Activated CD4-positive, alpha-beta memory T cell treated with anti-CD3 and anti-CD28 coated beads for 36 hours (primary cell): ENCODE measurements at regions not wholly inside any gene's neighbourhood (a gene's known extent, or its start where the extent isn't known, plus 50 kb on each side); places are given as distances from the start of the nearest gene placed in this dataset.
"Not testable (repeated sequence)": the region's sequence is repeated elsewhere in the genome, so short reads cannot be mapped to it uniquely, and the experiment has no call there.

Source experiments
- CTCF ChIA-PET: fragments of 350-600 bp; sonication (Branson Sonifier 250); formaldehyde crosslinking; loops from one replicate; lab custom pipeline; 2021; ENCODE audit warnings: antibody characterized with exemption, inconsistent platforms; lab: Charles Lee
- POLR2A ChIA-PET: fragments of 350-600 bp; sonication (Branson Sonifier 250); formaldehyde crosslinking; loops from one replicate; lab custom pipeline; 2021; ENCODE audit warnings: antibody characterized with exemption; lab: Charles Lee
- DNase-seq: peaks from one replicate; pipeline ENCODE4 v3.0.0-alpha.2; 2020
- H3K27ac Mint-ChIP-seq: one replicate; pipeline ENCODE4 v1.8.0; 2021; ENCODE audit warnings: mixed read lengths
- H3K27me3 Mint-ChIP-seq: one replicate; pipeline ENCODE4 v1.8.0; 2021; ENCODE audit warnings: mixed read lengths
- H3K36me3 Mint-ChIP-seq: one replicate; pipeline ENCODE4 v1.8.0; 2021; ENCODE audit warnings: mixed read lengths
- H3K4me1 Mint-ChIP-seq: one replicate; pipeline ENCODE4 v1.8.0; 2021; ENCODE audit warnings: low read depth, mixed read lengths
- H3K4me3 Mint-ChIP-seq: one replicate; pipeline ENCODE4 v1.8.0; 2021; ENCODE audit warnings: mild to moderate bottlenecking, mixed read lengths
- H3K9me3 Mint-ChIP-seq: one replicate; pipeline ENCODE4 v1.8.0; 2021; ENCODE audit warnings: mixed read lengths
- intact Hi-C: fragments of 100-400 bp; cut with micrococcal nuclease; formaldehyde crosslinking; loops from one replicate; pipeline ENCODE4 v1.15.1; 2023

DNA sequence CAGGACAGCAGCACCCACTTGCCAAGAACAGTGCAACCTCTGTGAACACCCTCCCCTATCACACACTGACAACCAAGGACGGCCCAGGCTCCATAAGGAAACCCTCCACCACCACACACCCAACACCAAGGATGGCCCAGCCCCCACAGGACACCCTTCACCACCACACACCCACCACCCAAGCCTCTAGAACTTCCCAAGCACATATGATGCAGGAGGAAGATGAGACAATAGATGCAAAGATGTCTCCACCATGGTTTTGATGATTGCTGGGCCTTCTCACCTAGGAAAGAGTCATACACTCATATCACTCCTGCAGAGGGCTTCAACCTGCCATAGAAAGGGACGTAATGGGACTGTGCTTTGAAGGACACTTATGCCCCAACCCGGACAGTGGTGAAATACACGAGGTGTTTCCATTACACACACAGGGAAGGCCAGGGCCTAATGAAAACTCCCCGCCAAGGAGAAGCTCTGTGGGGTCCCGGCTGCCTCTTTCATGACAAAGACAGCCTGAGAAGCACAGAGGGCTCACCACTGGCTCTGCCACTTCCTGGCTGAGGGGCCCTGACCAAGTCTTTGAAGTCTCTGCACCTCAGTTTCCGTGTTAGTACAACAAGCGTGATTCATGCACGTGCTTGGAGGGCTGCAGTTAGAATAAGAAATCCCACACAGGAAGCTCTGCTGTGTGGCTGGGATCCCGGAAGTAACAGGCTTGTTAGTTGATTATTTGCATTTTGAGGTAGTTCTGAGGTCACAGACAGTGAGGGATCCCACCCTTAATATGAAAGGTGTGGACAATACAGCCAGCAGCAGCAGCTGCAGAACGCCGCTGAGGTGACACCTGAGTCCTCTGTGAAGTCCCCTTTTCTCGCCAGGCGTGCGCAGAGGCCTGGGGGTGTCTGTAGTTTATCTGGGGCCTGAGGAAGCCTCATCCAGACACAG lies 61.9 kb upstream of the ATP12A start:
- H3K27ac Mint-ChIP-seq, result peak overlapping the region; percentile 81

GRCh38 chr13:24619282-24619681 lies 60.9 kb upstream of the ATP12A start:
- intact Hi-C loops, result loop anchor here (2.0 to 5.0 kb wide), 4 partner anchors 14 to 344 kb away; partner anchors contain the start of gene PARP4
- DNase-seq, result no peak
- ChIA-PET CTCF (interaction anchor here (1.0 to 1.4 kb wide), 4 partner anchors 14 to 90 kb away, joined by 3 to 7 read pairs (median 3); no protein-coding TSS in a partner anchor), POLR2A (interaction anchor here (1.2 to 1.4 kb wide), 3 partner anchors 9 to 20 kb away, joined by 3 read pairs; no protein-coding TSS in a partner anchor)
- H3K36me3 Mint-ChIP-seq, result no peaks in the 10 kb centered on the region
- H3K27ac Mint-ChIP-seq, result peak overlapping the region; percentile 81
- H3K27me3 Mint-ChIP-seq, result no peaks in the 10 kb centered on the region
- H3K4me3 Mint-ChIP-seq, result no peak overlapping the region
- H3K4me1 Mint-ChIP-seq, result peaks cover 30% of the 10 kb centered on the region
- H3K9me3 Mint-ChIP-seq, result no peaks in the 10 kb centered on the region

More for the DNA sequence above, 61.9 kb upstream of the ATP12A start:
- POLR2A ChIA-PET, result interaction anchor here (1.2 to 1.4 kb wide), 3 partner anchors 10 to 19 kb away, joined by 3 read pairs; no protein-coding TSS in a partner anchor
- peak overlapping the region; percentile 23 for H3K4me3 Mint-ChIP-seq
- H3K4me1 Mint-ChIP-seq, result peaks cover 28% of the 10 kb centered on the region
- CTCF ChIA-PET, result interaction anchor here (1.0 to 1.4 kb wide), 3 partner anchors 13 to 91 kb away, joined by 3 to 7 read pairs (median 3); no protein-coding TSS in a partner anchor
- no peaks in the 10 kb centered on the region for H3K27me3 Mint-ChIP-seq
- DNase-seq, result peak; percentile 87
- H3K9me3 Mint-ChIP-seq, result no peaks in the 10 kb centered on the region
- intact Hi-C loops, result loop anchor here (1.0 to 5.0 kb wide), 5 partner anchors 8 to 343 kb away; partner anchors contain the start of gene PARP4
- no peaks in the 10 kb centered on the region for H3K36me3 Mint-ChIP-seq

DNA sequence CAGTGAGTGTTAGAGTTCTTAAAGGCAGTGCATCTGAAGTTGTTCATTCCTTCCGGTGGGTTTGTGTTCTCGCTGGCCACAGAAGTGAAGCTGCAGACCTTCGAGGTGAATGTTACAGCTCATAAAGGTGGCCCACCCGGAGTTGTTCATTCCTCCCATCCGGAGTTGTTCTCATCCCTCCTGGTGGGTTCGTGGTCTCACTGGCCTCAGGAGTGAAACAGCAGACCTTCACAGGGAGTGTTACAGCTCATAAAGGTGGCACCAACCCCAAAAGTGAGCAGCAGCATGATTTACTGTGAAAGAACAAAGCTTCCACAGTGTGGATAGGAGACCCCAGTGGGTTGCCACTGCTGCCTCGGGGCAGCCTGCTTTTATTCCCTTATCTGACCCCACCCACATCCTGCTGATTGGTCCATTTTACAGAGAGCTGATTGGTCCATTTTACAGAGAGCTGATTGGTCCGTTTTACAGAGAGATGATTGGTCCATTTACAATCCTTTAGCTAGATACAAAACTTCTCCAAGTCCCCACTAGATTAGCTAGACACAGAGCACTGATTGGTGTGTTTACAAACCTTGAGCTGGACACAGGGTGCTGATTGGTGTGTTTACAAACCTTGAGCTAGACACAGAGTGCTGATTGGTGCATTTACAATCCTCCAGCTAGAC lies 57.6 kb upstream of the ATP12A start:
- intact Hi-C loops, H3K36me3 Mint-ChIP-seq, H3K4me3 Mint-ChIP-seq, H3K9me3 Mint-ChIP-seq, DNase-seq, H3K27me3 Mint-ChIP-seq, POLR2A ChIA-PET, H3K27ac Mint-ChIP-seq: not testable (repeated sequence)
- CTCF ChIA-PET, result interaction anchor here (1.5 kb wide), 1 partner anchor 43 kb away, joined by 3 read pairs; no protein-coding TSS in a partner anchor
- peaks cover 48% of the 10 kb centered on the region for H3K4me1 Mint-ChIP-seq

- H3K4me1 Mint-ChIP-seq, result peaks cover 42% of the 10 kb centered on the region
- POLR2A ChIA-PET, result no interaction called here
- no peaks in the 10 kb centered on the region for H3K27me3 Mint-ChIP-seq
- H3K36me3 Mint-ChIP-seq, result no peaks in the 10 kb centered on the region
- intact Hi-C loops, result no loop called here
- no peak overlapping the region for H3K27ac Mint-ChIP-seq
- no peaks in the 10 kb centered on the region for H3K9me3 Mint-ChIP-seq
- no peak overlapping the region for H3K4me3 Mint-ChIP-seq
- DNase-seq, result no peak
- CTCF ChIA-PET, result interaction anchor here (0.8 to 1.5 kb wide), 2 partner anchors 25 to 44 kb away, joined by 3 read pairs; no protein-coding TSS in a partner anchor
Measured at GRCh38 chr13:24623149-24623665, 57.0 kb upstream of the ATP12A start.

DNA sequence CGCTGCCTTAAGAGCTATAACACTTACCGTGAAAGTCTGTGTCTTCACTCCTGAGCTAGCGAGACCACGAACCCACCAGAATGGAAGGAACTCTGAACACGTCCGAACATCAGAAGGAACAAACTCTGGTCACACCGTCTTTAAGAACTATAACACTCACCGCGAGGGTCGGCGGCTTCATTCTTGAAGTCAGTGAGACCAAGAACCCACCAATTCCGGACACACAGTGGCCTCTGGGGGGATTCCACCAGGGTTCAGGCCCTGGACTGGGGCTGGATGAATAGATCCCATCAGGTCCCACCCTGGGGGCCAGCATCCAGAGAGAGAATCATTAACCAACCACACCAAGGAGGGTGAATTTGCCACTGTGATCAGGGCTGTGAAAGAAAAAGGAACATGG lies 55.8 kb upstream of the ATP12A start:
- Mint-ChIP-seq H3K27me3 (no peaks in the 10 kb centered on the region), H3K9me3 (no peaks in the 10 kb centered on the region), H3K27ac (peak overlapping the region; percentile 42), H3K4me3 (no peak overlapping the region), H3K36me3 (no peaks in the 10 kb centered on the region), H3K4me1 (peaks cover 31% of the 10 kb centered on the region)
- DNase-seq, result no peak
- intact Hi-C loops, result no loop called here
- CTCF ChIA-PET, result interaction anchor here (0.9 to 2.0 kb wide), 2 partner anchors 18 to 48 kb away, joined by 4 to 12 read pairs; no protein-coding TSS in a partner anchor
- POLR2A ChIA-PET, result no interaction called here

GRCh38 chr13:24624801-24625231 lies 55.4 kb upstream of the ATP12A start:
- no peaks in the 10 kb centered on the region for H3K27me3 Mint-ChIP-seq
- peak overlapping the region; percentile 88 for H3K27ac Mint-ChIP-seq
- peaks cover 29% of the 10 kb centered on the region for H3K4me1 Mint-ChIP-seq
- intact Hi-C loops, result no loop called here
- H3K4me3 Mint-ChIP-seq, result no peak overlapping the region
- POLR2A ChIA-PET, result no interaction called here
- CTCF ChIA-PET, result interaction anchor here (0.9 to 2.0 kb wide), 2 partner anchors 18 to 48 kb away, joined by 4 to 12 read pairs; no protein-coding TSS in a partner anchor
- no peak for DNase-seq
- H3K36me3 Mint-ChIP-seq, result no peaks in the 10 kb centered on the region
- H3K9me3 Mint-ChIP-seq, result no peaks in the 10 kb centered on the region

DNA sequence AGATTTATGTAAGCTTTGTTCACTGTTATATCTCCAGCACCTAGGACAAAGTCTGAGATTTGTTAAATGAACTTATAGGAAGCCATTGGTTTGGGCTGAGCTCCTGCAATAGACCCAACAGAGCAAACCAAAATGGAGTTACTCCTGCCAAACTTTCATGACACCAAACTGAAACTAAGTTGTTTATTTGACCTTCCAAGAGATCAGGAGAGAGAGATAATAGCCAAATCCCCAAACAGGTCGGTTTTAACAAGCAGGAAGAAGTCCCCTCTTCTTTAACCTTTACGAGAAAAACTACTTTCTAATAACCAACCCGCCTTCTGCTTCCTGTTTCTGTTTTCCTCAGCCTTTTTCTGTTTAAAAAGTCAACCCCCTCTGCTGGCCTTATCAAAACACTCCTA lies 54.9 kb upstream of the ATP12A start:
- H3K27me3 Mint-ChIP-seq, result no peaks in the 10 kb centered on the region
- no peak for DNase-seq
- H3K27ac Mint-ChIP-seq, result peak overlapping the region; percentile 88
- H3K9me3 Mint-ChIP-seq, result no peaks in the 10 kb centered on the region
- H3K4me1 Mint-ChIP-seq, result peaks cover 32% of the 10 kb centered on the region
- ChIA-PET POLR2A (no interaction called here), CTCF (interaction anchor here (0.9 to 2.0 kb wide), 2 partner anchors 19 to 47 kb away, joined by 4 to 12 read pairs; no protein-coding TSS in a partner anchor)
- intact Hi-C loops, result no loop called here
- H3K36me3 Mint-ChIP-seq, result no peaks in the 10 kb centered on the region
- H3K4me3 Mint-ChIP-seq, result no peak overlapping the region

- ChIA-PET POLR2A (no interaction called here), CTCF (interaction anchor here (2.0 kb wide), 1 partner anchor 20 kb away, joined by 12 read pairs; no protein-coding TSS in a partner anchor)
- Mint-ChIP-seq H3K27ac (peak overlapping the region; percentile 88), H3K4me1 (peaks cover 40% of the 10 kb centered on the region), H3K27me3 (no peaks in the 10 kb centered on the region), H3K4me3 (no peak overlapping the region), H3K36me3 (no peaks in the 10 kb centered on the region), H3K9me3 (no peaks in the 10 kb centered on the region)
- peak; percentile 57 for DNase-seq
- intact Hi-C loops, result loop anchor here (1.0 kb wide), 1 partner anchor 8 kb away; no protein-coding TSS in a partner anchor
Measured at GRCh38 chr13:24625870-24626849, 54.0 kb upstream of the ATP12A start.

GRCh38 chr13:24627090-24627714 lies 53.0 kb upstream of the ATP12A start:
- Mint-ChIP-seq H3K4me1 (peaks cover 40% of the 10 kb centered on the region), H3K4me3 (no peak overlapping the region), H3K9me3 (no peaks in the 10 kb centered on the region), H3K27ac (no peak overlapping the region), H3K36me3 (no peaks in the 10 kb centered on the region), H3K27me3 (no peaks in the 10 kb centered on the region)
- ChIA-PET POLR2A (interaction anchor here (1.3 kb wide), 1 partner anchor 9 kb away, joined by 3 read pairs; no protein-coding TSS in a partner anchor), CTCF (interaction anchor here (1.5 kb wide), 1 partner anchor 47 kb away, joined by 3 read pairs; no protein-coding TSS in a partner anchor)
- no peak for DNase-seq
- intact Hi-C loops, result no loop called here

GRCh38 chr13:24627946-24628345 lies 52.3 kb upstream of the ATP12A start:
- intact Hi-C loops, result no loop called here
- Mint-ChIP-seq H3K27me3 (no peaks in the 10 kb centered on the region), H3K4me3 (no peak overlapping the region), H3K4me1 (peaks cover 42% of the 10 kb centered on the region), H3K27ac (no peak overlapping the region), H3K9me3 (no peaks in the 10 kb centered on the region), H3K36me3 (no peaks in the 10 kb centered on the region)
- ChIA-PET CTCF (interaction anchor here (1.1 to 1.5 kb wide), 2 partner anchors 48 to 53 kb away, joined by 3 read pairs; no protein-coding TSS in a partner anchor), POLR2A (interaction anchor here (0.9 to 1.3 kb wide), 2 partner anchors 9 to 14 kb away, joined by 3 read pairs; no protein-coding TSS in a partner anchor)
- no peak for DNase-seq
